ENCODE measurements at regions not wholly inside any gene's neighbourhood (a gene's known extent, or its start where the extent isn't known, plus 50 kb on each side); places are given as distances from the start of the nearest gene placed in this dataset.

DNA sequence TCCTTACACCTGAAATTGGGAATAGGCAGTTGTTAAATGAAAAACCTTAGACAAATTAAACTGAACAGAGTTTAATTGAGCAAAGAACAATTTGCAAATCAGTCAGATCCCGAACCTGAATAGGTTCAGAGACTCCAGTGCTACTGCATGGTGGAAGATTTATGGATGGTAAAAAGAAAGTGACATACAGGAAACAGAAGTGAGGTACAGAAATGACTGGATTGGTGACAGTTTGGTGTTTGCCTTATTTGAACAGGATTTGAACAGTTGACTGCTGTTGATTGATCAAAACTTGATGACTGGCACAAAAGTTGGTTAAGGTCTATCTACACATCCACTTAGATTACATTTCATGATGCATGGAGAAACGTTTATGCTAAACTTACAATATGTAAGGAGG is 248.8 kb downstream of the HNMT start:
- DNase-seq (ENCODE audit: low spot score): no peak
- BruUV-seq (replicated peaks): no TSS peak
- H3K9me3 ChIP-seq (ENCODE audit: low read depth, low read length, poor library complexity, severe bottlenecking): no peaks in the 10 kb centered on the region
- POLR2A ChIA-PET (ENCODE audit: low non-redundant PET): no interaction called here
- intact Hi-C loops (cut with micrococcal nuclease; ENCODE audit: unreplicated experiment): no loop called here
- H3K4me3 ChIP-seq (ENCODE audit: low read depth, low read length, poor library complexity, severe bottlenecking): no peak overlapping the region
- H3K36me3 ChIP-seq (ENCODE audit: insufficient read depth, low read length, poor library complexity, severe bottlenecking): no peaks in the 10 kb centered on the region
- H3K4me1 ChIP-seq (ENCODE audit: insufficient read depth, low read length, poor library complexity, severe bottlenecking): peaks cover 6% of the 10 kb centered on the region
- H3K27me3 ChIP-seq (replicated peaks; ENCODE audit: insufficient read depth, low read depth, low read length, poor library complexity): no peaks in the 10 kb centered on the region
- no peak for TF ChIP-seq EZH2 (IDR thresholded peaks at IDR 0.05; ENCODE audit: borderline replicate concordance, low read depth, low read length, poor library complexity, severe bottlenecking)
- TF ChIP-seq, protein P1, sequence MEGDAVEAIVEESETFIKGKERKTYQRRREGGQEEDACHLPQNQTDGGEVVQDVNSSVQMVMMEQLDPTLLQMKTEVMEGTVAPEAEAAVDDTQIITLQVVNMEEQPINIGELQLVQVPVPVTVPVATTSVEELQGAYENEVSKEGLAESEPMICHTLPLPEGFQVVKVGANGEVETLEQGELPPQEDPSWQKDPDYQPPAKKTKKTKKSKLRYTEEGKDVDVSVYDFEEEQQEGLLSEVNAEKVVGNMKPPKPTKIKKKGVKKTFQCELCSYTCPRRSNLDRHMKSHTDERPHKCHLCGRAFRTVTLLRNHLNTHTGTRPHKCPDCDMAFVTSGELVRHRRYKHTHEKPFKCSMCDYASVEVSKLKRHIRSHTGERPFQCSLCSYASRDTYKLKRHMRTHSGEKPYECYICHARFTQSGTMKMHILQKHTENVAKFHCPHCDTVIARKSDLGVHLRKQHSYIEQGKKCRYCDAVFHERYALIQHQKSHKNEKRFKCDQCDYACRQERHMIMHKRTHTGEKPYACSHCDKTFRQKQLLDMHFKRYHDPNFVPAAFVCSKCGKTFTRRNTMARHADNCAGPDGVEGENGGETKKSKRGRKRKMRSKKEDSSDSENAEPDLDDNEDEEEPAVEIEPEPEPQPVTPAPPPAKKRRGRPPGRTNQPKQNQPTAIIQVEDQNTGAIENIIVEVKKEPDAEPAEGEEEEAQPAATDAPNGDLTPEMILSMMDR (conservative IDR thresholded peaks at IDR 0.05; ENCODE audit: low read depth, low read length): no peak
- H3K27ac ChIP-seq (ENCODE audit: low read depth, low read length, poor library complexity, severe bottlenecking): no peak overlapping the region
- CTCF ChIA-PET: no interaction called here

GRCh38 chr2:138213624-138214023 is 249.4 kb downstream of the HNMT start:
- no TSS peak for BruUV-seq (replicated peaks)
- CTCF ChIA-PET: no interaction called here
- no peaks in the 10 kb centered on the region for H3K9me3 ChIP-seq (ENCODE audit: low read depth, low read length, poor library complexity, severe bottlenecking)

GRCh38 chr2:138215958-138216357 is 251.7 kb downstream of the HNMT start:
- Histone ChIP-seq H3K4me1 (ENCODE audit: insufficient read depth, low read length, poor library complexity, severe bottlenecking) (no peaks in the 10 kb centered on the region), H3K36me3 (ENCODE audit: insufficient read depth, low read length, poor library complexity, severe bottlenecking) (no peaks in the 10 kb centered on the region), H3K9me3 (ENCODE audit: low read depth, low read length, poor library complexity, severe bottlenecking) (no peaks in the 10 kb centered on the region), H3K27ac (ENCODE audit: low read depth, low read length, poor library complexity, severe bottlenecking) (no peak overlapping the region), H3K27me3 (replicated peaks; ENCODE audit: insufficient read depth, low read depth, low read length, poor library complexity) (no peaks in the 10 kb centered on the region), H3K4me3 (ENCODE audit: low read depth, low read length, poor library complexity, severe bottlenecking) (no peak overlapping the region)
- intact Hi-C loops (cut with micrococcal nuclease; ENCODE audit: unreplicated experiment): no loop called here
- no peak for DNase-seq (ENCODE audit: low spot score)
- ChIA-PET CTCF (no interaction called here), POLR2A (ENCODE audit: low non-redundant PET) (no interaction called here)
- BruUV-seq (replicated peaks): no TSS peak
- no peak for TF ChIP-seq EZH2 (IDR thresholded peaks at IDR 0.05; ENCODE audit: borderline replicate concordance, low read depth, low read length, poor library complexity, severe bottlenecking)
- TF ChIP-seq, protein P1 (conservative IDR thresholded peaks at IDR 0.05; ENCODE audit: low read depth, low read length): no peak

More at GRCh38 chr2:138213624-138214023, 249.4 kb downstream of the HNMT start:
- no peak for TF ChIP-seq EZH2 (IDR thresholded peaks at IDR 0.05; ENCODE audit: borderline replicate concordance, low read depth, low read length, poor library complexity, severe bottlenecking)
- TF ChIP-seq, protein P1 (conservative IDR thresholded peaks at IDR 0.05; ENCODE audit: low read depth, low read length): no peak
- intact Hi-C loops (cut with micrococcal nuclease; ENCODE audit: unreplicated experiment): no loop called here
- POLR2A ChIA-PET (ENCODE audit: low non-redundant PET): no interaction called here
- no peak for DNase-seq (ENCODE audit: low spot score)
- H3K27me3 ChIP-seq (replicated peaks; ENCODE audit: insufficient read depth, low read depth, low read length, poor library complexity): no peaks in the 10 kb centered on the region
- no peak overlapping the region for H3K27ac ChIP-seq (ENCODE audit: low read depth, low read length, poor library complexity, severe bottlenecking)
- H3K4me1 ChIP-seq (ENCODE audit: insufficient read depth, low read length, poor library complexity, severe bottlenecking): peaks cover 6% of the 10 kb centered on the region
- no peak overlapping the region for H3K4me3 ChIP-seq (ENCODE audit: low read depth, low read length, poor library complexity, severe bottlenecking)
- H3K36me3 ChIP-seq (ENCODE audit: insufficient read depth, low read length, poor library complexity, severe bottlenecking): no peaks in the 10 kb centered on the region
